ENCODE measurements at regions not wholly inside any gene's neighbourhood (a gene's known extent, or its start where the extent isn't known, plus 50 kb on each side); places are given as distances from the start of the nearest gene placed in this dataset.
"Not testable (repeated sequence)": the region's sequence is repeated elsewhere in the genome, so short reads cannot be mapped to it uniquely, and the experiment has no call there.

DNA sequence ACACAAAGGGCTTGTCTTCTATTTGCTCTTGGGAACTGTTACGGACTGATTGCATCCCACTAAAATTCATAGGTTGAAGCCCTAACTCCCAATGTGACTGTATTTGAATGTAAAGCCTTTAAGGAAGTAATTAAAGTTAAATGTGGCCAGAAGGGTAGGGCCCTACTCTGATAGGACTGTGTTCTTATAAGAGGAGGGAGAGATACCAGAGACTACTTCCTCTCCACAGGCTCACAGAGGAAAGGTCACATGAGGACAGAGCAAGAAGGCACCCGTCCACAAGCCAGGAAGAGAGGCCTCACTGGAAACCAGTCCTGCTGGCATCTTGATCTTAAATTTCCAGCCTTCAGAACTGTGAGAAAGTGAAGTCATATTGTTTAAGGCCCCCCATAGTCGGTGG, 211.9 kb downstream of the CDH26 start:
- DNase-seq (ENCODE audit: low spot score), result no peak

DNA sequence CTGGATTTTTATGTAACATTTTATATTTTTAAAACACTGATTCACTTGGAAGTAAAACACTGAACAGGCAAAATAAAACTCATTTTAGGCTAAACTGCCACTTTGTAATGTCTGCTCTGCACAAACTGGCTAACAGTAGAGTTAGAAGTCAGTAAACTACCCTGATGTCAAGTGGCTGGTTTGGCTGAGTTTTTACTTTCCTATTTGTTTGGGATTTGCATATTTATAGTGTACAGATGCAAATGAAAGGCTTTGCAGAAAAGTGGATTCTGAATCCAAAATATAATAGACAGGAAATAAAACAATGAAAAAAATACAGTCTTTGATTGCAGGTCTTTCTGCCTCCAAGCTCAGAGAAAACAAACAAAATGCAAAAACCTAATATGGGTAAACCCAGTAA, 213.1 kb downstream of the CDH26 start:
- DNase-seq (ENCODE audit: low spot score), result no peak

DNA sequence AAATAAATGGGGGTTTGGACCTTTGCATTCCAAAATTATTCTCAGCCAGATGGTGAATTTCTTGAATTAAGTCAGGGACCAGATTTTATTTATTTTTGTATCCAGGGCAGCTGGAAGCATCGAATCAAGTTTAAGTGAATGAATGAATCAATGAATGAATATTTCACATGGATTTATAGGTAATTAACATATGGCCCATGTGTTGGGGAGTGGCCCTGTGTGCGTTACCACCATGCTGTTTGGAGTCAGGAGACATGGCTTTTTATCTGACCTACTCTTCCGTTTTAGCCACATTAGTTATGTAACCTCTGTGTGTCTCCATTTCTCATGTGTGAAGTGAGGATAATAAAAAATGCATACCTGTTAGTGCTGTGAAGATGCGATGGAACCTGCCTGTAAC, 213.5 kb downstream of the CDH26 start:
- DNase-seq (ENCODE audit: low spot score), result no peak

DNA sequence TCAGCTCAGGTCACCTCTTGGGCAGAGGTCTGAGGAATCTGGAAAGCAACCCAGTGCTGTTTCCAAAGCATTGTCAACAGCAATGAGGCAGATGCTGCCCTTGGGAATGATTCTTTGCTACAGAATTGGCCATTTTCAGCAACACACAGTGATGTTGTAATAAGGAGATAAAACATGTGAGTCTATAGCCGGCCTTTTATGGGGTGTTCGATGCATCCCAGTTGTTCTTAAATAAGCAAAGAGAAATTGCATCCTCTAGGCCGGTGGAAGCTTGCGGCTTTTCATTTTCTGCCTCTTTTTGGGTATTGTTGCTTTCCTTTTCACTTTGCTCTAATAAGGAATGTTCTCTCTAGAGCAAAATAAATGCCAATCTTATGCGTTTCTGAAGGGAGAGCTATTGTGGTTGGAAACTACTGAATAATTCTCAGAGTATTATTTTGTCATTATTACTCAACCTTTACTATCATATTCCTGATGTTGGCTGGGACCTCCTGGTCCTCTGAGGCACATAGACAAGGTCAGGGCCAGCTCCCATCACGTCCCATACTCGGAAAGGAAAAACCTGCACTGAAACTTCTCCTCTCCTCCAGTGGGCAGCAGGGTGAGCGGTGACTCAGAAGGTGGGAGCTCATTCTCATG, 214.2 kb downstream of the CDH26 start:
- DNase-seq (ENCODE audit: low spot score), result no peak

DNA sequence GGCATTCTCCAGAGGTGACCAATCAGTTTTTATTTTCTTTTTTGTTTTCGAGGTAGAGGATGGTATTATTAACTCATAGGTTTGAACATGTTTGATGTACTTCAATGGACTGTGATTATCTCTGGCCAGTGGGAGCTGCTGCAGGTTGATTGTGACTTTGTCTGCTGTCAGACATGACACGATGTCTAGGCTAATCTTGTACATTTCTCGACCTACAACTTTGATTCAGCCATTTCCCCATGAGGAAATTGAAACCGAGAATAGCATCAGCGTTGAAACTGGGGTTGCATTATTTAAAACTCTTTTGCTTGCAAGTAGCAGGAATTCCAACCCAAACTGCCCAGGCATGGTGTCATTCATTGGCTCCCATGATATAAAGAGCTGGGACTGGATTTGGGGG, 218.9 kb downstream of the CDH26 start:
- DNase-seq (ENCODE audit: low spot score), result no peak

DNA sequence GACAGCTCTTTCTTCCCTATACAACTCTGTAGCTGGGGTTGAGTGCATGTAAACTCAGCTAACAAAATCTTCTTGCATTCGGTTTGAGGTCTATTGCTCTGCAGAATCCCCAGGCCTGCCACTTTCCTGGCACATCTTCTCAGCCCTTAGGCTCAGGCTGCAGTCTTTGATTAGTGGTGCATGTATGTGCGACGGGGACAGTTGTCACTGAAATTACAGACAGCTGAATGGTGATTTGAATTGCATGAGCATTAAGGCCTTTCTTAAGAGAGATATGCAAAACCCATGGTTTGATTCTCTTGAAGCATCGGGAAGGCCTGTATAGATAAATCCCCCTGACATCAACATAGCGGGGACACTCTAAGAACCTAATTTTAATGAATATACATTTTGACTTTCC, 222.8 kb downstream of the CDH26 start:
- no peak for DNase-seq (ENCODE audit: low spot score)

DNA sequence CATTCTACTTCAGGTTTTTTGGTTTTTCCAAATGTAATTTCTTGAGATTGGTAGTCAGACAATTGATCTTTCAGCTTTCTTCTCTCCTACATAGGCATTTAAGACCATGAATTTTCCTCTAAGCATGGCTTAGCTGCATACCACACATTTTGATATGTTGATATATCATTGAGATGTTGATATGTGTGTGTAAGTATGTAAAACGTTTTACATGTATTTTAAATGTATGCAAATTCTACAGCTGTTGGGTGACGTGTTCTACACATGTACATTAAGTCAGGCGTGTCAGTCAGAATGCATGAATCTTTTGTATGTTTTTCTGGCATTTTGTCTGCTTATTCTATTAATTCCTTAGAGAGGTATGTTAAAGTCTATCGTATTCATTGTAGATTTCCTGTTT, 228.2 kb downstream of the CDH26 start:
- no peak for DNase-seq (ENCODE audit: low spot score)

DNA sequence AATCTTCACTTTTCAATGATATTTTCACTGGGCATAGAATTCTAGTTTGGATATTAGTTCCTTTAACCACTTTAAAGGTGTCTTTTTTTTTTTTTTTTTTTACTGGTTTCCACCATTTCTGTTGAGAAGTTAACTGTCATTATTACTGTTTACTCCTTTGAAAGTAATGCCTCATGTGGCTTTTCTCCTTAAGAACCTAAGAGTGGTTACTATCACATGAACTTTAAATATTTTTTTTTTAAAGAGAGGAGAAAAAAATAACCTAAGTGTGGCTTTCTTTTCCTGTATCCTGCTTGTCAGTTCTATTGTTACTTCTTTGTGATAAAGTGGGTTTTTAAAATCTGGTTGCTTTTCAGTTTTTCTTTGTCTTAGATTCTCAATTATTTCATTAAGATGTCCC, 229.5 kb downstream of the CDH26 start:
- no peak for DNase-seq (ENCODE audit: low spot score)

DNA sequence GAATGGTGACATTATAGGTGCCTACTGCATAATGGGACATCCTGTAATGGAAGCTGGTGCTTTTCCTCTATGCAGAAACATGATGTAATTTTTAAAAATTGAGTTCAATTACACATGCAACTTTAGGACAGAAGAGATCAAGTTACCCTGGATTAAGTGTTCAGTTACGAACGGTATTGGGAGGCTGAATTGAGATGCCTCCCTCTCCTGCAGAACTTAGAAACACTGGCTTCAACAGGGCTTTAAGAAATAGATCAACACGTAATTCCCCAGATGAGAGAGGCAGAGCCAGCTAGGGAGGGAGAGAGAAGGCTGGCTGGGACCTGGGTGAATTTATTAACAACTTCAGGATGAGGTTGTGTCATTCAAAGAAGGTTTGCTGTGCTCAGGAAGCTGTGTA, 232.8 kb downstream of the CDH26 start:
- no peak for DNase-seq (ENCODE audit: low spot score)

DNA sequence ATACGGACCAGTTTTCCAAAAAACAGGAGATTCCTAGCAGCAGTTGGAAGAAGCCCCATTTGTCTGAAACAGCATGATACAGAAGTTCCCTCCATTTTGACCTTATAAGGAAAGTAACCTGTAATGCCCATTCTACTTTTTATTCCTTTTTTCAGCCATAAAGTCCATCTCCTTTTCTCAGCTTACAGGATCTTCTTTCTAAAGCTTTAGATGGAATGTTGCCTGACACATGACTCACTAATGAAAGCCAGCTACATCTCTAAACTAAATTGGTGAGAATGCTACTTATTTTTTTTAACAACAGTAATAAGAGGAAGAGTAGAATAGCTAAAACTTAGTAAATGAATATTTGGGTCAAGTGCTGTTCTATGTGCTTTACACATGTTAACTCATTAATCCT, 234.1 kb downstream of the CDH26 start:
- no peak for DNase-seq (ENCODE audit: low spot score)

DNA sequence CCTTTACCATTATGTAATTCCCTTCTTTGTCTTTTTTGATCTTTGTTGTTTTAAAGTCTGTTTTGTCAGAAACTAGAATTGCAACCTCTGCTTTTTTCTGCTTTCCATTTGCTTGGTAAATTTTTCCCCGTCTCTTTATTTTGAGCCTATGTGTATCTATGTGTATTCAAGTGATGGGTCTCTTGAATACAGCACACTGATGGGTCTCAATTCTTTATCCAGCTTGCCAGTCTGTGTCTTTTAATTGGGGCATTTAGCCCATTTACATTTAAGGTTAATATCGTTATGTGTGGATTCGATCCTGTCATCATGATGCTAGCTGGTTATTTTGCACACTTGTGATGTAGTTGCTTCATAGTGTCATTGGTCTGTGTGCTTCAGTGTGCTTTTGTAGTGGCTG, 240.9 kb downstream of the CDH26 start:
- not testable (repeated sequence) for DNase-seq (ENCODE audit: low spot score)

DNA sequence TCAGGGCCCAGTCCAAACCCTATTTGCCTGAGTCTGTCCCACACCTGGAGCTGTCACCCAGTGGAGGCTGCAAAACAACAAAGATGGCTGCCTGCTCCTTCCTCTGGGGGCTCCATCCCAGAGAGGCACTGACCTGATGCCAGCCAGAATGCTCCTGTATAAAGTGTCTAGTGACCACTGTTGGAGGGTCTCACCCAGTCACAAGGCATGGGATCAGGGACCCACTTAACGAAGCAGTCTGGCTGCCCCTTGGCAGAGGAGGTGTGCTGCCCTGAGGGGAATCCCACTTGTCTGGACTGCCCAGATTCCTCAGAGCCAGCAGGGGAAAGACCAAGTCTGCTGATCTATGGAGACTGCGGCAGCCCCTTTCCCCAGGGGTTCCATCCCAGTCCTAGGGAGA, 241.6 kb downstream of the CDH26 start:
- DNase-seq (ENCODE audit: low spot score), result no peak

DNA sequence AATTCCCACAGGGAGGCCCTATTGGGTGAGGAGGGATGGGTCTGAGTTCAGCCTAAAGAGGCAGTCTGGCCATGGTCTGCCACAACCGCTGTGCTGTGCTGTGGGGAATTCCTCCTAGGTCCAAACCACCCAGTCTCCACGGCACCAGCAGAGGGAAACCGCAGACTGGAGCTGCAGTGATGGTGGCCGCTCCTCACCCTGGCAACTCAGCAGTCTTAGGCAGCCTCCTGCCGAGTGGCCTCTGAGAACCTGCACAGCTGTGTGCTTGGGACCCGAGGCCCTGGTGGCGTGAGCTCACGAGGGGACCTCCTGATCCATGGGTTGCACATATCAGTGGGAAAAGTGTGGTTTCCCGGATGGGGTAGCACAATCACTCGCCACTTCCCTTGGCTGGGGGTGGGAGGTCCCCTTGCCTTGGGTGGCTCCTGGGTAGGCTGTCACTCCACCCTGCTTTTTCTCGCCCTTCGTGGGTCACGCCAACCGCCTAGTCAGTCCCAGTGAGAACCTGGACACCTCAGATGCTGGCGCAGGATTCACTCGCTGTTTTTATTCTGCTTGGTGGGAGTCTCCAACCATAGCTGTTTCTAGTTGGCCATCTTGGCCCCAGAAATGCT, 242.2 kb downstream of the CDH26 start:
- DNase-seq (ENCODE audit: low spot score), result no peak

DNA sequence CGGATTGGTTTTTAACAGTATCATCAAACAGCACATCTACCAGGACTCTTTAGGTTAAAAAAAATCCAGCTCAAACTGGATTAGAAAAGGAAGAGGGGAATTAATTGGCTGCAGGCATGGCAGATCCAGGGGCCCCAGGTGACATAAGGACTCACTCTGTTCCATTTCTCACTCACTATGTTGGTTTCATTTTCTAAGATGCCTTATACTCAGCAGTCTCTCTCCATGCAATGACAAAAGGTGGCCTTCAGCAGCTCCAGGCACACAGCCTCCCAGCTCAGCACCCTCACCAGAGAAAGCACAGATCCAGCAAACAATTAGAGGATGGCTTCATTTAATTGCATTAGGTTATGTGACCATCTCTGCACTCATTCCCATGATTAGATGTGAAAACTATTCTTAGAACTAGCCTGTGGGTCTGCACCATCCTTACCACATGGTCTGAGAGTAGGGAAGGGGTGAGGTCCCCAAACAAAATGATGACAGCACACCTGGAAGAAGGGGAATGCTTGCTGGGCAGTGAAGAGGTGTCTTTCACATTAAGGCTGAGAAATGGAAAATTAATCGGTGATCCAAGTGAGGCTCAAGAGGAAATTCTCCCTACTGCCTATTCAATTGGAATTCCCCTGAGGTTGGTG, 243.1 kb downstream of the CDH26 start:
- no peak for DNase-seq (ENCODE audit: low spot score)

DNA sequence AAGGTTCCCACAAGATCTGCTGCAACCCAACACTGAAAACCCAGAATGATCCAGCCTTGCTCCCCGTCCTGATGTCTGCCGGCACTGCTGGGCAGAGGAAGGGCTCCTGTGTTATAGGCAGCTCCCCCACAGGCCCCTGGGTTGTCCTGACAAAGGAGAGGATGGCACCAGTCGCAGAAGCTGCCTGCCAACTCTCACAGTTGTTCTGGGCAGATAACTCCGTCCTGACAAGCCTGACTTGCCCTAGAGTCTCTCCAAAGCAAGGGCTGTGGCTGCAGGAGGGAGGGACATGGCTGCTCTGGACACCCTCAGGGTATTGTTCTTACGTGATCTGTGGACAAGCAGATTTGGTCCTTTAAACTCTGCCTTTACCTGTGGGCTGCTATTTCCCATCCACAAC, 243.8 kb downstream of the CDH26 start:
- no peak for DNase-seq (ENCODE audit: low spot score)

DNA sequence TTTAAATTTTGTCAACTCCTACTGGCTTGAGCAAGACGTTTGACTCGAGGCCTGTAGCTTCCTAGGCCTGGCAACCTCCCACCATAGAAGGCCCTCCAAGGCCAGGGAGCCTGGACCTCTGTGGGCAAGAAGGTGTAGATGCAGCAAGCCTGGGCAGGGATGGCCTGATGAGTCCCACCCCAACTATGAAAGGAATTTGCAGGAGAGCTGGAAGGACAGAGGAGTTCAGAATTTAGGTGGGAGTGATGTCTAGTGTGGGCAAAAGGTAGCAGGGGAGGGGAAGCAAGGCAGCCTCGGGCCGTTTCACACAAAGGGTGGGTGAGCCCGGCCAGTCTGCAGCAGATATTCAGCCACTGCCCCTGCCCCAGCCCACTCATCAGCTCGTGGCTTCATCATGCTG, 245.2 kb downstream of the CDH26 start:
- no peak for DNase-seq (ENCODE audit: low spot score)

DNA sequence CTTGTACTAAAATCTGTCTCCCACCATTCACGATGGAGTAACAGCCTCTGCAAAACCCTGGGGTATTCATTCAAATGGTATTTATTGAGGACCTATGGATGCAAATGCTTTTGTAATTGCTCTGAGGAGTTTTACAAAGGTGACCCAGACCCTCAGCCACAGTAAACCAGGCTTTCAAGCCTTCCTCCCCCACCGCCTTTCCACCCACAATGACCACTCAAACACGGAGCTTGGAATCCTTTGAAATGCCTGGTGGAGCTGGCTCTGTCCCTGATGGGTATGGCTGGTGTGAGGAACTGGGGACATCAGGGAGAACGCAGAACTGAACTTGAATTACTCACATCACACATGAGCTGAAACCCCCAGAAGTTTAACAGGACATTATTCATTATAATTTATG, 246.4 kb downstream of the CDH26 start:
- DNase-seq (ENCODE audit: low spot score), result no peak

DNA sequence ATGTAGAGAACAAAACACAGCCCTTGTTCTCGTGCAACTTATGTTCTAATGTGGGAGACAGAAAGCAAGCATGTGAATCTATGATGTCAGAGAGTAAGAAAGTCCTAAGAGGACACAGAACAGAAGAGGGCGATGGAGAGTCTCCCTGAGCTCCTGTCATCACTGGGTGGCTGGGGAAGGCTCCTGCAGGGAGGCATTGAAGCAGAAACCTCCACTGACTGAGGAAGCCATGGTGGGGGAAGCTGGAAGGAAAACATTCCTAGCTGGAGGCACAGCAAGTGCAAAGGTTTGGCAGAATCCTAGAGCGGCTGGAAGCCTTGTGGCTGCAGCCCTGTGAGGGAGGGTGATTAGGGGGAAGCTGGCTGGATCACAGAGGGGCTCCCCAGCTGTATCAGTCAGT, 248.0 kb downstream of the CDH26 start:
- peak; percentile 60 for DNase-seq (ENCODE audit: low spot score)

DNA sequence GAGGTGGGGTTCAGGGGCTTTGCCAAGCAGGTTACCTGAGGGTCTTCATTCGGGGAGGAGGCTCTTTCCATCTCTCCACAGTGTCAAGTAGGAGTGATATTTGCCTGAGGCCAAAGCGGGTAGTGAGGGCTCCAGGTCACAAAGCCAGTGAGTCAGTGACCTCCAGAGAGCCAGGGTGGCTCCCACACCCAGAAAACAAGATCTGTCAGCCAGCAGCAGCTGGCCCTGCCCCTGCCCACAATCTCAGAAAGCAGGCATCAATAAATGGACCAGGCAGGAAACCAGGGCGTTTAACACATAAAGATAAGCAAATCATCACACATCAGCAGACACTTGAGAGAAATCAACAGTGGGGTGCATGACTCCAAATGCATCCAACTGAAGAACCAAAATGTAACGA, 250.8 kb downstream of the CDH26 start:
- DNase-seq (ENCODE audit: low spot score), result no peak

DNA sequence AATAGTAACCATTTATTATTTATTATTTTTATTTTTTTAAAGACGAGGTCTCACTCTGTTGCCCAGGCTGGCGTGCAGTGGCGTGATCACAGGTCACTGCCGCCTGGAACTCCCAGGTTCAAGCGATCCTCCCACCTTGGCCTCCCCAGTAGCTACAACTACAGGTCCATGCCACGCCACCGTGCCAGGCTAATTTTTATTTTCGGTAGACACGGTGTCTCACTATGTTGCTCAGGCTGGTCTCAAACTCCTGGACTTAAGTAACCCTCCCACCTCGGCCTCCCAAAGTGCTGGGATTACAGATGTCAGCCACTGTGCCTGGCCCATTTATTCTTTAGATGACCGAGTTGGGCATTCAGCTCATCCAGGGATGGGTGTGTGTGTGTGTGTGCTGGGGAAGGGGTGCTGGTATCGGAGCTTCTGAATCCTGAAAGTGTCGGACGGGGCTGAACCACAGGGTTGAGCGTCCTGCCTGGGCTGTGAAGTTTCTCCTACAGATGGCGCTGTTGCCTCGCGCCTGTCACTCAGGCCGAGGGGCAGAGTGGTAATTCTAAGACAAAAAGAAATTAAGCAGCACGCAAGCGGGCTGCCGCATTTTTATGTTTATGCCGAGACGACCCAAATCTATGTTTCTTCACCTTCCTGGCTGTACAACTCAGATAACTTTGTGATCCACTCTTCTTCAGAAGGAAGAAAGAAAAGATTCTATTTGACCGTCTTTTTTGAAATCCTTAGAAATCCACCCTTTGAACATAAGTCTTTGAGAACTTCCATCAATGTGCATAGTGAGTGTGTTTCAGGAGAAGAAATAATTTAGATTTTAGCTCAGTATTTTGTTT, 252.8 kb downstream of the CDH26 start:
- DNase-seq (ENCODE audit: low spot score), result peak; percentile 83

DNA sequence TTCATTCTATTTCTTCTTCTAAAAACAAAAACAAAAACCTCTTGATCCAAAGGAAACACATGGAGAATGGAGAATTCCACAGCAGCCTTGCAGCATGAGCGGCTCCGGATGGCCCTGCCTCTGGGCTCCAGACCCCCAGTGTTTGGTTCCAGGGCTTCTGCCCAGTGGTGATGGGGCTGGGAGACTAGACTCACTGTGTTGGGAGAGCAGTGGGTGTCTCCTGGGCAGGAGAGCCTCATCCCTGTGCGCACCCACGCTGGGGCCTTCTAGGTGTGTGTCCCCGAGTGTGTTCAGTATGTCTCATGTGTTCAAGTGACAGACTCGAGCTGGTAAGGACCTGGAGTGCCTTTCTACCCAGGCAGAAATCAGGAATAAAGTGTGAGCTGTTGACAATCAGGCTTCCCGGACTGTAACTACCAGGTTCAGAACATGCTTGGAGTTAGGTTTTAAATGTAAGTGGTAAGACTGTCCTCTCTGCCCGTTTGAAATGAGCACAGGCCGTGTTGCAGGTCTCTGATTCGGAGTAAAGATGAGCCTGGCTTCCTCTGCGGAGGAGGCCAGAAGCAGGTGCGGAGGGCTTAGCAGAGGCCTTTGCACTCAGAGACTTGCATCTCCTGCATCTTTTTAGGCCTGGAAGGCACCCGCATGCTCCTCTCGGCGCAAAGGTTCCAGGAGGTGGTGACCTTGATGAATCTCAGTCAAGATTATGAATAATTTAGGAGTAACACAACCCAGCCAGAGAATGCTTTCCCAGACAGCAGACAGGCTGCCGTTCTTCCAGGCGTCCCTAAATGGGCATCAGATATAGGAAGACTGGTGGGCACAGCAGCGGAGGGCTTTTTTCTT, 253.6 kb downstream of the CDH26 start:
- DNase-seq (ENCODE audit: low spot score), result no peak

DNA sequence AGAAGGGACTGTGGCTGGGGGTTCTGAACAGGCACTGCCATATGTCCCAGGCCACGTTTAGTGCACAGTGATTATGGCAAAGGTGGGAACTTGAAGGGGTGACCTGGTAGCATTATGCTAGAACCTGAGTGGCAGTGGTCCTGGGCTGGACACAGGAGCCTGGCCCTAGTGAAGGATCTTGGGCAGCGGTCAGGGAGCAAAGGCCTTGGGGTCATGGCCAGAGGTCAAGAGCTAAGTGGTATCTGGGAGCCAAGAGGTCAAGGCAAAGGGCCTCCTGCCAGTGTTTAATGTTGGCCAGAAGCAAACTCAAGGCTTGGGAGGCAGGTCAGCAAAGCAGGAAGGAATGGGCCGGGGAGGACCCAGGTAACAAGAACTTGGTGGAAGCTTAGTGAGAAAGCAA, 254.5 kb downstream of the CDH26 start:
- DNase-seq (ENCODE audit: low spot score), result no peak
